ENCODE measurements at regions not wholly inside any gene's neighbourhood (a gene's known extent, or its start where the extent isn't known, plus 50 kb on each side); places are given as distances from the start of the nearest gene placed in this dataset.

- no peaks in the 10 kb centered on the region for H3K9me3 ChIP-seq
- H3K4me1 ChIP-seq, result no peaks in the 10 kb centered on the region
- H3K9ac ChIP-seq (ENCODE audit: low read depth in 2 of 2, low read length in 2 of 2), result no peak overlapping the region
- H3K27ac ChIP-seq, result no peak overlapping the region
- no peaks in the 10 kb centered on the region for H3K27me3 ChIP-seq
- TF ChIP-seq CTCF (IDR thresholded peaks at IDR 0.05), result no peak
- H3K36me3 ChIP-seq, result no peaks in the 10 kb centered on the region
- intact Hi-C loops (cut with DNase I), result loop anchor here (5.0 to 10.0 kb wide), 2 partner anchors 104 to 402 kb away; no protein-coding TSS in a partner anchor
- DNase-seq, result no peak
- no peak overlapping the region for H3K4me3 ChIP-seq
These were observed 120.9 kb upstream of the FRY start for GRCh38 chr13:31910633-31911032.

GRCh38 chr13:31912647-31913401 lies 118.8 kb upstream of the FRY start:
- DNase-seq, result no peak

GRCh38 chr13:31913459-31913858 lies 118.1 kb upstream of the FRY start:
- Histone ChIP-seq H3K4me3 (no peak overlapping the region), H3K27ac (no peak overlapping the region), H3K4me1 (no peaks in the 10 kb centered on the region), H3K27me3 (no peaks in the 10 kb centered on the region), H3K9ac (ENCODE audit: low read depth in 2 of 2, low read length in 2 of 2) (no peak overlapping the region), H3K36me3 (no peaks in the 10 kb centered on the region), H3K9me3 (no peaks in the 10 kb centered on the region)
- DNase-seq, result no peak
- no peak for TF ChIP-seq CTCF (IDR thresholded peaks at IDR 0.05)
- intact Hi-C loops (cut with DNase I), result loop anchor here (5.0 to 10.0 kb wide), 2 partner anchors 101 to 399 kb away; no protein-coding TSS in a partner anchor

More at GRCh38 chr13:31912647-31913401, 118.8 kb upstream of the FRY start:
- Histone ChIP-seq H3K4me1 (no peaks in the 10 kb centered on the region), H3K9ac (ENCODE audit: low read depth in 2 of 2, low read length in 2 of 2) (no peak overlapping the region), H3K36me3 (no peaks in the 10 kb centered on the region), H3K27ac (no peak overlapping the region), H3K27me3 (no peaks in the 10 kb centered on the region), H3K9me3 (no peaks in the 10 kb centered on the region), H3K4me3 (no peak overlapping the region)
- no peak for TF ChIP-seq CTCF (IDR thresholded peaks at IDR 0.05)
- intact Hi-C loops (cut with DNase I), result loop anchor here (5.0 to 10.0 kb wide), 2 partner anchors 102 to 399 kb away; no protein-coding TSS in a partner anchor

- Histone ChIP-seq H3K27ac (no peak overlapping the region), H3K4me1 (no peaks in the 10 kb centered on the region), H3K4me3 (no peak overlapping the region), H3K9me3 (no peaks in the 10 kb centered on the region), H3K36me3 (no peaks in the 10 kb centered on the region), H3K27me3 (no peaks in the 10 kb centered on the region), H3K9ac (ENCODE audit: low read depth in 2 of 2, low read length in 2 of 2) (no peak overlapping the region)
- DNase-seq, result no peak
- intact Hi-C loops (cut with DNase I), result loop anchor here (5.0 to 10.0 kb wide), 2 partner anchors 100 to 397 kb away; no protein-coding TSS in a partner anchor
- TF ChIP-seq CTCF (IDR thresholded peaks at IDR 0.05), result no peak
These were observed 116.7 kb upstream of the FRY start for GRCh38 chr13:31914843-31915242.

- Histone ChIP-seq H3K27ac (no peak overlapping the region), H3K27me3 (no peaks in the 10 kb centered on the region), H3K4me3 (no peak overlapping the region), H3K4me1 (no peaks in the 10 kb centered on the region), H3K36me3 (no peaks in the 10 kb centered on the region), H3K9ac (ENCODE audit: low read depth in 2 of 2, low read length in 2 of 2) (no peak overlapping the region), H3K9me3 (no peaks in the 10 kb centered on the region)
- DNase-seq, result no peak
- TF ChIP-seq CTCF (IDR thresholded peaks at IDR 0.05), result no peak
- intact Hi-C loops (cut with DNase I), result loop anchor here (10.0 kb wide), 1 partner anchor 96 kb away; no protein-coding TSS in a partner anchor
These were observed 112.9 kb upstream of the FRY start for GRCh38 chr13:31918707-31919106.
